H9 (cell line): ENCODE measurements at regions not wholly inside any gene's neighbourhood (a gene's known extent, or its start where the extent isn't known, plus 50 kb on each side); places are given as distances from the start of the nearest gene placed in this dataset.

Experiments
- DNase-seq: peaks from one replicate; pipeline ENCODE4 v3.0.0-alpha.2; 2017
- H2AFZ ChIP-seq: one replicate; pipeline ENCODE4 v1.6.1; 2013; ENCODE audit warnings: mild to moderate bottlenecking, low read length, control low read depth, moderate library complexity
- H2AK5ac ChIP-seq: 2 replicates; pipeline ENCODE4 v1.6.1; 2013; ENCODE audit warnings: low read length, control low read depth, mixed read lengths; ENCODE audit not compliant: insufficient read length
- H2BK120ac ChIP-seq: one replicate; pipeline ENCODE4 v1.6.1; 2013; ENCODE audit warnings: low read depth, mild to moderate bottlenecking, low read length, control low read depth, inconsistent platforms; ENCODE audit not compliant: poor library complexity, severe bottlenecking
- H2BK12ac ChIP-seq: 2 replicates; pipeline ENCODE4 v1.6.1; 2013; ENCODE audit warnings: low read length, control low read depth, mixed read lengths, low read depth; ENCODE audit not compliant: insufficient read length
- H2BK15ac ChIP-seq: 2 replicates; pipeline ENCODE4 v1.6.1; 2013; ENCODE audit warnings: low read depth, low read length, control low read depth
- H2BK20ac ChIP-seq: one replicate; pipeline ENCODE4 v1.6.1; 2013; ENCODE audit warnings: low read depth, mild to moderate bottlenecking, low read length, control low read depth, inconsistent platforms; ENCODE audit not compliant: poor library complexity, severe bottlenecking
- H2BK5ac ChIP-seq: 2 replicates; pipeline ENCODE4 v1.6.1; 2013; ENCODE audit warnings: low read length, control low read depth, mixed read lengths; ENCODE audit not compliant: insufficient read length
- H3K14ac ChIP-seq: 2 replicates; pipeline ENCODE4 v1.6.1; 2013; ENCODE audit warnings: low read length, control low read depth; ENCODE audit not compliant: insufficient read depth
- H3K18ac ChIP-seq: 2 replicates; pipeline ENCODE4 v1.6.1; 2013; ENCODE audit warnings: low read depth, mild to moderate bottlenecking, mixed read lengths, low read length, control low read depth; ENCODE audit not compliant: insufficient read length
- H3K23ac ChIP-seq: 2 replicates; pipeline ENCODE4 v1.6.1; 2013; ENCODE audit warnings: low read length, control low read depth, mixed read lengths, low read depth; ENCODE audit not compliant: insufficient read length
- H3K23me2 ChIP-seq: 2 replicates; pipeline ENCODE4 v1.6.1; 2013; ENCODE audit warnings: low read depth, mild to moderate bottlenecking, mixed read lengths, low read length, control low read depth; ENCODE audit not compliant: insufficient read length, poor library complexity, severe bottlenecking
- H3K27ac ChIP-seq: 2 replicates; pipeline ENCODE4 v1.5.1; 2013; ENCODE audit warnings: low read length, control low read depth, mixed read lengths, low read depth; ENCODE audit not compliant: insufficient read length
- H3K27me3 ChIP-seq: 2 replicates; pipeline ENCODE4 v1.6.1; 2013; ENCODE audit warnings: low read length, control low read depth, inconsistent platforms; ENCODE audit not compliant: insufficient read depth
- H3K4ac ChIP-seq: 2 replicates; pipeline ENCODE4 v1.6.1; 2013; ENCODE audit warnings: low read depth, mild to moderate bottlenecking, control low read depth, inconsistent platforms, low read length, moderate library complexity
- H3K4me1 ChIP-seq: 2 replicates; pipeline ENCODE4 v1.6.1; 2013; ENCODE audit warnings: low read length, control low read depth, inconsistent platforms; ENCODE audit not compliant: insufficient read depth
- H3K4me2 ChIP-seq: 2 replicates; pipeline ENCODE4 v1.6.1; 2013; ENCODE audit warnings: low read length, control low read depth, mixed read lengths; ENCODE audit not compliant: insufficient read length, insufficient read depth
- H3K56ac ChIP-seq: 2 replicates; pipeline ENCODE4 v1.6.1; 2013; ENCODE audit warnings: low read depth, mild to moderate bottlenecking, mixed read lengths, low read length, control low read depth; ENCODE audit not compliant: insufficient read length
- H3K79me1 ChIP-seq: 2 replicates; pipeline ENCODE4 v1.6.1; 2013; ENCODE audit warnings: low read depth, mild to moderate bottlenecking, moderate library complexity, low read length, control low read depth, inconsistent platforms; ENCODE audit not compliant: insufficient read depth, poor library complexity, severe bottlenecking
- H3K79me2 ChIP-seq: 2 replicates; pipeline ENCODE4 v1.6.1; 2013; ENCODE audit warnings: low read length, control low read depth, inconsistent platforms; ENCODE audit not compliant: insufficient read depth
- H3K9ac ChIP-seq: 2 replicates; pipeline ENCODE4 v1.6.1; 2013; ENCODE audit warnings: low read length, control low read depth, mixed read lengths; ENCODE audit not compliant: insufficient read length; ENCODE audit errors: extremely low read depth
- H3K9me3 ChIP-seq: one replicate; pipeline ENCODE4 v1.6.1; 2013; ENCODE audit warnings: low read depth, low read length, inconsistent platforms; ENCODE audit not compliant: control insufficient read depth
- H3T11ph ChIP-seq: one replicate; pipeline ENCODE4 v1.6.1; 2013; ENCODE audit warnings: mild to moderate bottlenecking, low read length, control low read depth, inconsistent platforms
- H4K20me1 ChIP-seq: one replicate; pipeline ENCODE4 v1.6.1; 2013; ENCODE audit not compliant: control insufficient read depth, insufficient read length, insufficient read depth
- H4K5ac ChIP-seq: 2 replicates; pipeline ENCODE4 v1.6.1; 2013; ENCODE audit warnings: low read depth, mild to moderate bottlenecking, mixed read lengths, low read length, control low read depth; ENCODE audit not compliant: insufficient read length
- H4K8ac ChIP-seq: replicated peaks from 2 replicates; pipeline ENCODE4 v1.6.1; 2013; ENCODE audit warnings: low read length, control low read depth, mixed read lengths, low read depth; ENCODE audit not compliant: insufficient read length
- H4K91ac ChIP-seq: 2 replicates; pipeline ENCODE4 v1.6.1; 2013; ENCODE audit warnings: low read depth, mild to moderate bottlenecking, moderate library complexity, mixed read lengths, low read length, control low read depth; ENCODE audit not compliant: insufficient read length
- H3K27ac Mint-ChIP-seq, 3 experiments: 2 replicates in 2 of 3; 3 replicates in 1 of 3; pipeline ENCODE4 v1.8.0; 2020 to 2021; ENCODE audit warnings: mixed read lengths in 3 of 3, mild to moderate bottlenecking in 1 of 3, moderate library complexity in 1 of 3
- H3K27me3 Mint-ChIP-seq: 2 replicates; pipeline ENCODE4 v1.8.0; 2021; ENCODE audit warnings: low read depth, mild to moderate bottlenecking, moderate library complexity, mixed read lengths
- H3K36me3 Mint-ChIP-seq, 3 experiments: 2 replicates in 2 of 3; 3 replicates in 1 of 3; pipeline ENCODE4 v1.8.0; 2020 to 2021; ENCODE audit warnings: low read depth in 3 of 3, mixed read lengths in 3 of 3; ENCODE audit not compliant: insufficient read depth in 1 of 3
- H3K4me1 Mint-ChIP-seq, 2 experiments: 2 replicates each; pipeline ENCODE4 v1.8.0; 2020; ENCODE audit warnings: mixed read lengths in 2 of 2
- H3K4me3 Mint-ChIP-seq, 2 experiments: 2 replicates in 1 of 2; 3 replicates in 1 of 2; pipeline ENCODE4 v1.8.0; 2020 to 2021; ENCODE audit warnings: mild to moderate bottlenecking in 2 of 2, mixed read lengths in 2 of 2, moderate library complexity in 1 of 2
- H3K9me3 Mint-ChIP-seq, 2 experiments: 2 replicates in 1 of 2; 3 replicates in 1 of 2; pipeline ENCODE4 v1.8.0; 2020; ENCODE audit warnings: mild to moderate bottlenecking in 2 of 2, mixed read lengths in 2 of 2, moderate library complexity in 1 of 2
- WGBS: extraction: QIAGEN DNeasy Blood & Tissue Kit; methylation state at CpG from one replicate; pipeline ENCODE4 v1.1.7; 2013; ENCODE audit warnings: missing lambda C conversion rate, low lambda C conversion rate, mixed read lengths; ENCODE audit not compliant: insufficient read length; ENCODE audit errors: extremely low coverage; 5-methylcytosine and 5-hydroxymethylcytosine counted together
- TF ChIP-seq, protein P1 (sequence below): fragments of 200-600 bp; sonication (generic); conservative IDR thresholded peaks from 3 replicates; pipeline ENCODE4 v1.8.0; 2021; ENCODE audit warnings: antibody characterized with exemption, mild to moderate bottlenecking

DNA sequence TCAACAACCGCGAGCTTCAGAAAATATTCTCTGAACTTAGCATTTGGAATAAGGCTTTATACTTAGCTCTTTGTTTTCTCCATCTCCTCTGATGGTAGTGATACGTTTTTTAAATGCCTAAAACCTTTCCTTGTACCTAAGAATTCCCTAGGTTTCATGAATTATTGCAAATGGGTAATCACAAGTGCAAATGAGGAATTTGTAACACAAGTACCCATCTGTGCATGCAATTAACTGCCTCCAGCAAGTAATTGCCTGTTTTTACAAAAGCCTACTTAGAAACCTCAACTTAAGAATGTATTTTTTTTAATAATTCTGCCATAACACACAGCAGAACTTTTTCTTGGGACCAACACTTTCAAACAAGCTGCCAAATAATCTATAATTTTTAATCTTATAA, 149.2 kb downstream of the PHLDA1 start:
- Histone ChIP-seq H2BK20ac (no peak overlapping the region), H2BK12ac (no peak overlapping the region)

More for the DNA sequence above, 149.2 kb downstream of the PHLDA1 start:
- Mint-ChIP-seq H3K9me3 (no peaks in the 10 kb centered on the region), H3K4me1 (peaks cover 41 to 57% of the 10 kb centered on the region in 2 experiments), H3K36me3 (no peaks in the 10 kb centered on the region), H3K27ac (peak overlapping the region in 1 of 3 experiments; percentile 34; a peak in 2 of 7 replicates), H3K4me3 (no peak overlapping the region), H3K27me3 (no peaks in the 10 kb centered on the region)
- Histone ChIP-seq H3K56ac (no peak overlapping the region), H3K27ac (no peak overlapping the region), H3K23me2 (no peaks in the 10 kb centered on the region), H3K79me1 (no peaks in the 10 kb centered on the region), H3K4ac (no peak overlapping the region), H2BK5ac (no peak overlapping the region), H2BK120ac (no peak overlapping the region), H3K18ac (no peak overlapping the region), H4K20me1 (no peaks in the 10 kb centered on the region), H3K14ac (no peak overlapping the region), H4K91ac (no peak overlapping the region), H2BK15ac (no peak overlapping the region), H3K9ac (no peak overlapping the region), H3K4me1 (peaks cover 2% of the 10 kb centered on the region), H2AK5ac (no peak overlapping the region), H4K5ac (no peak overlapping the region), H2AFZ (no peak overlapping the region), H3K4me2 (no peak overlapping the region), H3K27me3 (no peaks in the 10 kb centered on the region), H3T11ph (no peak overlapping the region), H3K79me2 (no peaks in the 10 kb centered on the region), H4K8ac (no peak overlapping the region), H3K23ac (no peak overlapping the region), H3K9me3 (no peaks in the 10 kb centered on the region)
- WGBS, result no CpG with 5 or more reads among the region's 3 CpGs
- TF ChIP-seq, protein P1, sequence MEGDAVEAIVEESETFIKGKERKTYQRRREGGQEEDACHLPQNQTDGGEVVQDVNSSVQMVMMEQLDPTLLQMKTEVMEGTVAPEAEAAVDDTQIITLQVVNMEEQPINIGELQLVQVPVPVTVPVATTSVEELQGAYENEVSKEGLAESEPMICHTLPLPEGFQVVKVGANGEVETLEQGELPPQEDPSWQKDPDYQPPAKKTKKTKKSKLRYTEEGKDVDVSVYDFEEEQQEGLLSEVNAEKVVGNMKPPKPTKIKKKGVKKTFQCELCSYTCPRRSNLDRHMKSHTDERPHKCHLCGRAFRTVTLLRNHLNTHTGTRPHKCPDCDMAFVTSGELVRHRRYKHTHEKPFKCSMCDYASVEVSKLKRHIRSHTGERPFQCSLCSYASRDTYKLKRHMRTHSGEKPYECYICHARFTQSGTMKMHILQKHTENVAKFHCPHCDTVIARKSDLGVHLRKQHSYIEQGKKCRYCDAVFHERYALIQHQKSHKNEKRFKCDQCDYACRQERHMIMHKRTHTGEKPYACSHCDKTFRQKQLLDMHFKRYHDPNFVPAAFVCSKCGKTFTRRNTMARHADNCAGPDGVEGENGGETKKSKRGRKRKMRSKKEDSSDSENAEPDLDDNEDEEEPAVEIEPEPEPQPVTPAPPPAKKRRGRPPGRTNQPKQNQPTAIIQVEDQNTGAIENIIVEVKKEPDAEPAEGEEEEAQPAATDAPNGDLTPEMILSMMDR, result no peak
- DNase-seq, result no peak
